ENCODE measurements at regions not wholly inside any gene's neighbourhood (a gene's known extent, or its start where the extent isn't known, plus 50 kb on each side); places are given as distances from the start of the nearest gene placed in this dataset.

- no peak for DNase-seq (ENCODE audit: low read depth)
- no peak overlapping the region for H3K4me3 ChIP-seq (ENCODE audit: low read depth, low read length)
- in situ Hi-C loops (cut with HindIII; ENCODE audit: low sequenced_read_pairs): no loop called here
- no peak for TF ChIP-seq CTCF (IDR thresholded peaks at IDR 0.05; ENCODE audit: low read depth, low read length, missing control alignments)
These were observed 121.2 kb upstream of the PTPN3 start for GRCh38 chr9:109619310-109619709.

- no peak overlapping the region for H3K4me3 ChIP-seq (ENCODE audit: low read depth, low read length)
- no peak for DNase-seq (ENCODE audit: low read depth)
- no peak for TF ChIP-seq CTCF (IDR thresholded peaks at IDR 0.05; ENCODE audit: low read depth, low read length, missing control alignments)
- in situ Hi-C loops (cut with HindIII; ENCODE audit: low sequenced_read_pairs): no loop called here
These were observed 126.0 kb upstream of the PTPN3 start for GRCh38 chr9:109624143-109624542.

GRCh38 chr9:109624896-109625295 lies 126.8 kb upstream of the PTPN3 start:
- DNase-seq (ENCODE audit: low read depth): no peak
- no peak for TF ChIP-seq CTCF (IDR thresholded peaks at IDR 0.05; ENCODE audit: low read depth, low read length, missing control alignments)
- in situ Hi-C loops (cut with HindIII; ENCODE audit: low sequenced_read_pairs): no loop called here
- no peak overlapping the region for H3K4me3 ChIP-seq (ENCODE audit: low read depth, low read length)

- in situ Hi-C loops (cut with HindIII; ENCODE audit: low sequenced_read_pairs): no loop called here
- TF ChIP-seq CTCF (IDR thresholded peaks at IDR 0.05; ENCODE audit: low read depth, low read length, missing control alignments): no peak
- no peak overlapping the region for H3K4me3 ChIP-seq (ENCODE audit: low read depth, low read length)
- DNase-seq (ENCODE audit: low read depth): no peak
These were observed 128.9 kb upstream of the PTPN3 start for GRCh38 chr9:109627042-109627441.

- DNase-seq (ENCODE audit: low read depth): no peak
- TF ChIP-seq CTCF (IDR thresholded peaks at IDR 0.05; ENCODE audit: low read depth, low read length, missing control alignments): no peak
- H3K4me3 ChIP-seq (ENCODE audit: low read depth, low read length): no peak overlapping the region
- in situ Hi-C loops (cut with HindIII; ENCODE audit: low sequenced_read_pairs): no loop called here
These were observed 131.5 kb upstream of the PTPN3 start for GRCh38 chr9:109629615-109630014.

- in situ Hi-C loops (cut with HindIII; ENCODE audit: low sequenced_read_pairs): no loop called here
These were observed 134.7 kb upstream of the PTPN3 start for GRCh38 chr9:109632817-109633216.

More at GRCh38 chr9:109632817-109633216, 134.7 kb upstream of the PTPN3 start:
- TF ChIP-seq CTCF (IDR thresholded peaks at IDR 0.05; ENCODE audit: low read depth, low read length, missing control alignments): no peak
- H3K4me3 ChIP-seq (ENCODE audit: low read depth, low read length): no peak overlapping the region
- DNase-seq (ENCODE audit: low read depth): no peak
